CD4-positive, alpha-beta T cell treated with Interferon gamma for 1 hour (primary cell): ENCODE measurements at regions not wholly inside any gene's neighbourhood (a gene's known extent, or its start where the extent isn't known, plus 50 kb on each side); places are given as distances from the start of the nearest gene placed in this dataset.

Source experiments
- DNase-seq: peaks from one replicate; pipeline ENCODE4 v3.0.0-alpha.2; 2020

DNA sequence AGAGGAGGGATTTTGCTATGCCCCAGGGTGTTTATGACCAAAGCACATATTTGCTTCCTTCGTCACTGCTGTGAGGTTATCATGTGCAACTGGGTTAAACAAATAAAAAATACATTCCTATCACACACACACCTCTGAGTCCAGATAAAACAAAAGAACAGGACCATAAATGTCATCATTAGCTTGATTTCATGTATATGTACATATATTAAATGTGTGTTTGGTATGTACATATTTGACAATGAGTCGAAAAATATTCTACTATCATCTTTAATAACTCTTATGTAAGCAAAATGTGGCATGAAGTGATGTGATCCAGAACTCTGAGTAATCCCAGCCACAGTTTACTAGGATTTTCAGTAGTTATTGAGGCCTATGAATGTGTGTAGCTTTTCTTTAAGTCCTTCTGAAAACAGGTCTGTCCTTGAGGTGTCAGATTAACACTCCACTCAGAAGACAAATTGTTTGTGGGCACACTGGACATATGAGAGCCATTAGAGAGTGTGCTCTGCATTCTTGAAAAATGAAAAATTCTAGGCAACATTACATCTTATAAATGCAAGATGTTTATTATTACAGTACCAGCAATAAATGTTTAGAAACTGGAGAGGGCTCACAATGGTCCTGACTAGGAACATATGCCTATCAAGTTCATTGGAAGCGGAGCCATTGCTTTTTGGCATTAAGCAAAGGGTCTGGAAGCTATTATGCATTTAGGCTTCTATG is 335.1 kb upstream of the SEMA3A start:
- no peak for DNase-seq

DNA sequence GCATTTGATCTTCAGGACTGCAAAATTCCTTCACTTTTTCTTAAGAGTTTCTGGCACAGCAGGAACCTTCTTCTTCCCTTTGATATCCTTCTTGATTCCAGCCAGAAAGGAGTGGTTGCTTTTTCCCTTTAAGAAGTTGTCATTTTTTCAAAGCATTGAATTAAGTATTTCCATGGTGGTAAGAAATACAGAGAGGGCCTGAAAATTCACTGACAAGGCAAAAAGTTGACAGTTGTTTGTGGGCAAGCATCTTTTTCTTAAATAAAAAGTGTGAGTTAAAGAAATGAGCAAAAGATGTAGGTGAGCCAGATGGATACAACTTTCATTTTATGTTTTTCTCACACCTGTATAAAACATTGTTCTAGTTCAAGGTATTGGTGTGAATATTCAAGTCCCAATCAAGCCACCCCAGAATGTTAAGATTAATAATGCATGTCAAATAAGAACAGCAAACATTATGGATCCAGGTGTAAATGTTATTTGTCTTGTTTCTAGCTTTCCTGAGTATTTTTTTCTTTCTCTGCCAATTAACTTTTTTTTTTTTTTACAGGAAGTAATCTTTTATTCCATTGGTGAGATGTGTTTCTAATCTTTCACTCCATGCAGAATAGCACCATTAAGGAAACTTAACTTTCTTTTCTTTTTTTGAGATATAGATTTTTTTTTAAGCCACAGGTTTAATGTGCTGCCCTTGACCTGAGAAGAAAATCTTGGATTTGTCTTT is 334.3 kb upstream of the SEMA3A start:
- DNase-seq: no peak

DNA sequence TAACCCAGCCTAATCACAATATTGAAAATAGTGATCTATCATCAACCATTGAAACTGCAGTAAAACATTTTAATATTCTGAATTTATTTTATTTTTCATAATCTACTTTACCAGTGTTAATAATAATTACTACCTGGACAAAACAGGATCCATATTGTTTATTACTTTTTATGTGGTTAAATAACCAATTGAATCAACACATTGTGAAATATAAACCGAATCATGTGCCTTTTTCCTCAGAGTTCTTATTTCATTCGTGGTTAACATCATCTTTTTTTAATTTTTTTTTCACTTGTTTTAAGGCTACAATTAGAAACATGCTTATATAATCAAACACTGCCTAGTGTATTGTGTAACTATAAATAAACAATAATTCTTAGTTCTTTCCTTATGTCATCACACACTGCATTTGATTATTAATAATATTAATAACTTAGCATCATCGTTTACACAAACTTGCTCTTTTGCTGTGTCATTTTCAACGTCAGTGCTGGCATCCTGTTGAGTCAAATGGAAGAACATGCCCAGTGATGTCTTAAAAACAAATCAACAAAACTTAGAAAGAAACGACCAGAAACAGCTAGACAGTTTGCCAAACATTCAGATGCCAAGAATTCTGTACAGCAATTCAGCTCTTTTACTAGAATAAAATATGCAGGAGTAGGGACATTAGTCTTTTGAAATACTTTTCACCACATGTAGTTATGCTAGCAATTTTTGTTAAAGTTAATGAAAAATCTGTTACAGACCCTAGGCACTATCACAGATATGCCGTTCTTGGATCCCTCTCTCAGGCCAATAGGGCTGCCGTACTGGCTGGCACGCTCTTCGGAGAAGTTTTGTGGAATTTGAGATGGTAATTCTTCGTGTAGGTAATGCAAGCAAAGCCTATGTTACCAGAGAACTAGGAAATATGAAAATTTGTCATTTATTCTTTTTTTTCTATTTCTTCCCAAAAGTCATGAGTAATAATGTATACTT is 330.4 kb upstream of the SEMA3A start:
- DNase-seq: no peak

DNA sequence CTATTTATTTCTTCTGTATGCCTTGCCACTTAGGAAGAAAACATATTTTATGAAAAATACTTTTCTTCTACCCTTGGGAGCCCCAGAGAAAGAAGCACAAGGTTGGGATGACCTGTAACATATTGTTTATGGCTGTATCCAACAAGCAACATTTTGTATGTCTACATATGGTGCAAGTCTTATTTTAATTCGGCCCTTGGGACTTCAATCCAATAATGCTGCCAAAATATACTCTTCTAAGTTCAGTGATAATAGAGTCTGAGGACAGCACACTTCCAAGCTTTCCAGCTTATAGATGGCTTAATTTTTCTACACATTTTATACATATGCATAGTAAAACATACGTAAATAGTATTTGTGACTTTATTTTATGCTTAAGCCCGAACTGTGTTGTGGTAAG is 318.5 kb upstream of the SEMA3A start:
- DNase-seq: no peak

DNA sequence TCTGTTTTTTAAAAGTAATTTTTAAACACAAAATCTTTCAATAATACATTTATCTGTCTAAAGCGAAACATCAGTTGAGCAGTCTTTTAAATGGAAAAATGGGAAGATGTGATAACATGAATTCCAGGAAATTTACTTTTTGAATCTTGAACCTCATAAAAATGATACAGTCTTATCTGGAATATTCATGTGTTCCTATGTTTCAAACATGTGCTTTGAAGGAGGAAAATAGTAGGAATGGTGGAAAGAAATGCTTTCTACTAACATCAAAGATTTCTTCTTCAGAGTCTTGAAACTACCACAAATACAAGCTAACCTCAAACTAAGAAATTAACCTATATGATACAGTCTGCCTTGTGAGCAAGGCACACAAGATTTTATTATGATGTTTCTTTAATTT is 317.5 kb upstream of the SEMA3A start:
- DNase-seq: no peak

DNA sequence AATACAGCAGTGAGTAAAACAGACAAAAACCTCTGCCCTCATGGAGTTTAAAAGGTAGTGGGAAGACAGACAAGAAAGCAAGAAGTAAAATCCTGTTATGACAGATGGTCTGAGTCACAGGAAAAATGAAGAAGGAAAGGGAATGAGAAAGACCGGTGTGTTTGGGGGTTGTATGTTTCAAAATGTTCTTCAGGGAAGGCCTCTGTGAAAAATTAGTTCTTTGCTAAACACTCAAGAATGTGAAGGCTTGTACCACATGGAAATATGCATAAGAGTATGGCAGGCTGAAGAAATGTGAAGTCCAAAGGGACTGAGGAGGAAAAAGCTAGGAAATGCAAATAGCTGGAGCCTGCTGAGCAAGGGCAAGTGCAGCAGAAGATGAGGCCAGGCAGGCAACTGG is 315.9 kb upstream of the SEMA3A start:
- DNase-seq: no peak

DNA sequence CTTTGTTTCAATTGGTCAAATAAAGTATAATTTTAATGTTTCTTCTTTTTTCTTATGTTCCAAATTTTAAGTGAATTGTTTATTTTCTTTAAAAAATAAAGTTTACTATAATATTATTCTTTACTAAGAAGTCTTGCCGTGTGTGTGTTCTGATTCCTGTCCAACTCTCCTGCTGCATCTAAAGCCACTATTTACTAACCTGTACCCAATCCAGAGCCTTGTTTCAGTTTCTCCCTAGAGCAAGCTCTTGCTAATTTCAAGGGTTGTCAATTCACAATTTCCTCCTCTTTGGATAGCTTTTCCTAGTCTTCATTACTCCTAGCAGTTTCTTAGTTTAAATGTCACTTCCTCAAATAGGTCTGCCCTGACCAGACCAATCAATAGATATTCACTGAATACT is 314.9 kb upstream of the SEMA3A start:
- no peak for DNase-seq

DNA sequence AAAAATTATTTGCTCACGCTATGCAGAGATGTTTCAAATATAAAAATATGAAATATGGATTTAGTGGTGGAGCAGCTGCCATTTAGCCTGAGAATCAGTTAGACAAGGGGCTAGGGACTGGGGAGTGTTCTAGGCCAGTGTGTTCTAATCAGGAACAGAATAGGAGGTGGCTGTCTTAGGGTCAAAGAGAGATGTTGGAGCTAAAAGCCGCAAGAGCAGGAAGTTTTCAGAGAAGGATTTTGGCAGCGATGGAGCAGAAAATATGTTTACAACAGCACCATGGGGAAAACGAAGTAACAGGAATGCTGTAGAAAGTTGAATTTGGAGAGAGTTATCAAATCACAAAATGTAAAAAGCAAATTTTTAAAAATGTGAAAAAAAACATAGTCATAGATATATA is 314.0 kb upstream of the SEMA3A start:
- no peak for DNase-seq

DNA sequence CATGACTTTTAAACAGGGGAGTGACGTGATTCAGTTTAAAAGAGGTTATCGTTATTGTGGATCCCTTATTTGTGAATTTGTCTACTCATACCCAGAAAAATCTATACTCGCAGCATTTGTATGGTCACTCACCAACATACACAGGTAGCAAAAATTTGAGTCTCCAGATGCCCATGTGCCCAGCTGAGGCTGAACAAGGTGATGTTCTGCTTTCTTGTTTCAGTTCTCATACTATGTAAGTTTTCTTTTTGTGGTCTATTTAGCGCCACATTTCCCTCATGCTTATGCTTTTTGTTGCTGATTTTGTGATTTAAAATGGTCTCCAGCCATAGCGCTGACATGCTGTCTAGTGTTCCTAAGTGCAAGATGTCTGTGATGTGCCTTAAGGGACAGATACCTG is 312.9 kb upstream of the SEMA3A start:
- DNase-seq: no peak

DNA sequence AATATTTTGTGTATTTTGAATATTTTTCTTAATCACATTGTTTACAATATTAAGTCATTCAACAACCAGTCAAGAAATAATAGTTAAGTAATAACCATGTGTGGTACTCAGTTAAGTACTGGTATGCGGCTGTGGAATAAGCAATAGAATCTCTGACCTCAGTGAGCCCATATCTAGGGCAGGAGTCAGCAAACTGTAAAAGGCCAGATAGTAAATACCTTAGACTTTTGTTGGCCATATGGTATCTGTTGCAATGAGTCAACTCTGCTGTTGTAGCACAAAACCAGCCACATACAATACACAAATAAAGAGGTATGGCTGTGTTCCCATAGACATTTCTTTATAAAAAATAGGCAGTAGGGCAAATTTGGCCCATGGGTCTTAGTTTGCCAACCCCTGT is 311.6 kb upstream of the SEMA3A start:
- no peak for DNase-seq

DNA sequence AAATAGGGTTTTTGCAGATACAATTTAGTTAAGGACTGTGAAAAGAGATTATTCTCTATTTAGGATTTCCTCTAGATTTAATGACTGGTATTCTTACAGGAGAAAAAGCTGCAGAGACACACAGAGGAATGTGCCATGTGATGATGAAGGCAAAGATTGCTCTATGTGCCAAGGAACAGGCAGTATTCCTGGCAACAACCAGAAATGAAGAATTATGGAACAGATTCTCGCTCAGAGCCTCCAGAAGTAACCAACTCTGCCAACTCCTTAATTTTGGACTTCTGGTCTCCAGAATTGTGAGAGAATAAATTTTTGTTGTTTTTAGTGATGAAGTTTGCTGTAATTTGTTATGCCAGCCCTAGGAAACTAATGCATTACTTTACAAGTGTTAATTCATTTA is 307.6 kb upstream of the SEMA3A start:
- DNase-seq: no peak

DNA sequence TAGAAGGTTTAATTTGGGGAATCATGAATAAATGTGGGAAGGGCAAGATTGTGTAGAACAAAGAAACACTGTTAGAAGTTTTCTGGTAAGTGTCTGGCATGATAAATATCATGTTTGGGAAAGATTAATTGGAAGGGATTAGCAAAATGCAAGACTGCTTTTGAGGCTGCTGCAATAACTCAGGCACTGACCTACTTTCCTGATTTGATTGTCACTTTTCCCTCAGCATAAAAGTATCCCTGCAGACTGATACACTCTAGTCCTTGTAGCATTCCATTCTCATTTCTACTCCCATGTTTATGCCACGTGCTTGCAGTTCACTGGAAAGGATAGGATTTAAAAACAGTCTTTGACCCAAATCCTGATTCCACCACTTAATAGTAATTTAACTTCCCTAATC is 303.3 kb upstream of the SEMA3A start:
- DNase-seq: no peak

DNA sequence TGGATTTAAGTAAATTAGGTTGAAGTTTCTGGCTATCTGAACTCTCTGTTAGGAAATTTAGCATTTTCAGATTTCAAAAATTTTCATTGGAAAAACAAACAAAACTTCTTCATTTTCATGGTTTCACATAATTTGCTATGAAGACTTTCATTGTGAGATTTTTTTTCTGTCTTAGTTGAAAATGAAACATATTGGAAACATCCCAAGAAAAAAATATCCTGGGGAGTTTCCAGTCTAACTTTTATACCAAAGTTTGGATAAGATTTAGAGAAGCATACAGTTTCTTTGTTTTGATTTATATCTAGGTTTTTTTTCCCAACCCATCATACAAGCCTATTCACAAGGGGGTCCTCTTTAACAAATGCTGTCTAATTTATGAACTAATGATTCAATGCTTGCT is 300.5 kb upstream of the SEMA3A start:
- DNase-seq: no peak

DNA sequence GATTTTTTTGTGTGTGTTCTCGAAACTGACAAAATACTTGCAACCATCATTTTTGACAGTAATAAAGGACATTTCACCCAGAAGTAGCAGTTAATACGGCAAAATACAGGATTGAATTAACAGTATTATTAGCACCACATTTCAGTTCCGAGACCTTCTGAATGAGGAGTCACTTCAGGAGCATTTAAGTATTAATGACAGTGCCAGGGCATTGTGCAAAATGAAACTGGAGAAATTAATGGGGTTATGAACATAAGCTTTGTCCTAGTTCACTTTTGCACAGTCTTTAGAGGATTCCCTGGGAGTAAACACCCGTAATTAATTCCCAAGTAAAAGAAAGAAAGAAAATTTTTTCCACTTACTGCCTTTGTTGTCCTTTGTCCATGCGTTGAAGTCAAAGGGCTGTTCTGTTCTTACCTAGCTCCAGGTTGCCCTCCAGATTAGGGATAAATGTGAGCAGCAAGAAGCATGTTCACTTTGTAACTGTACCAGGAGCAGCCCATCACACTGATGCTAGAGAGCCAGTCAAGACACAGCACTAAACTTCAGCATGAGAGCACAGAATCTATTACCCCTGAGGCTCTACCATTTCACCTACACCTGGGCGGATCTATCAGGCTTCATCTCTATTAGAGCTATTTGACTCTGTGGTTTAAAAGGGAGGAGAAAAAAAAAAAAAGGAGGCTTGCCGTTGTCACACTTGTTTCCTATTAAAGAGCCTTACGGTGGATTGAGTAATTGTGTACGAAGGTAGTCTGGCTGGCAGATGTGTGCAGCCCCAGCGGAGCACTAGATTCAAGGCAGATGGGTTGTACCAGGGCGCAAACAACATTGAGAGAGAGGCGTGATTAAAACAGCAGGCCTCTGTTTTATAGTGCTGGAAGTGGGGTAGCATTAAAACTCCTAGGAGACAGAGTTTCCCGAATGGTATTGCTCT is 297.8 kb upstream of the SEMA3A start:
- DNase-seq: no peak

DNA sequence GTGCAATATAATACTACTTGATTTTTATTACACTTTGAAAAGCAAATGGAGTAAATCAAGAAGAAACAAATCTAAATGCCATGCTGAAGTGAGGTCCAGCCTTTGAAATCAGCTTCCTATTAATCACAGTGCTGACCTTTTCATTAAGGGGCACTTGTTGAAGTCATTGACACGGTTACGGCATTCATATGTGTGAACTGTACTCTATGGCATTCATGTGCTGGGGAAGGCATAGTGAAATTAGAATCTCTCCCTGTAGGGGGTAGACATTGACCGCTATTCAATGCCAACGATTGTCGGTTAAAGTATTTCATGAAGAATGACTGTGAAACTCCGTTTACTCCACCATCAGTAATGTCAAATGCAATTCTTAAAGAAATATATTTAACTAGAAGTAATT is 296.1 kb upstream of the SEMA3A start:
- no peak for DNase-seq

DNA sequence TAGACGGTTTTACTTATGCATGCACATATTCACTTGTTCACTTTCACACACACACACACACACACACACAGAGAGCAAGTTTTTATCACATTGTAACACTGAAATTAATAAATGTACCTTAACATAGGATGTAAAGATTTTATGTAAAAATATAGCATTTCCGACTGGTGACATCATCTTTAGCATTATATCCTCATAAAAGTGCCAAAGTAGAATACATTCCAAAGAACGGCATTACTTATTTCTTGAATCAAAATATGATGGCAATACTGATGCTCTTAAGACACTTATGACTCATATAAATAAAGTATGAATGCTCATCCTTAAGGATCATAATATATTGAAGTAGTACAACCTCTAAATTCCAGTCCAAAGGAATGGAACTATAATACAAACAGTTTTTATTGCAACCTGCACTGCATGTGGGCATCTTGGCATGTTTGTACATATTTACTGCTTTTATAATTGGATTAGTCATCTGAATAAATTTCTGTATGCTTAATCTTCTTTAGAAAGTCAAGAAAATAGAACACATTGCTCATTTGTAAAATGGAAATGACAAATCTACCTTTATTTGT is 290.0 kb upstream of the SEMA3A start:
- DNase-seq: no peak

DNA sequence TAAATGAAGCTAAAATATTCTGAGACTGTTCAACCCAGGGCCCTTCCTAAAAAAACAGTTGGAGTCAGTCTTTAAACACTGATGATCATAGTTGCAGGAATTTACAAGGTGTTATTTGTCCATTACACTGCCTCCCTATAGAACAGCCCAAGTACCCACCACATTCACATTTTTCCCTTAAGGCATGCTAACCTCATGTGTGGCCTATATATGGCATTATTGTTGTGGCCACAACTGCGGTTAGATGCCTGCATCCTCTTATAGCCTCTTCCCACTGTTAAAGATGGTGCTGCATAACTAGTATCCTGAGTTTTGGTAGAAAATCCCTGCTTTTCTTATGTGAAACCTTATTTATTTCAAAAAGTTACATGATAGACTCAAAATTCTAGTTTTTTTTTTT is 287.9 kb upstream of the SEMA3A start:
- DNase-seq: no peak

DNA sequence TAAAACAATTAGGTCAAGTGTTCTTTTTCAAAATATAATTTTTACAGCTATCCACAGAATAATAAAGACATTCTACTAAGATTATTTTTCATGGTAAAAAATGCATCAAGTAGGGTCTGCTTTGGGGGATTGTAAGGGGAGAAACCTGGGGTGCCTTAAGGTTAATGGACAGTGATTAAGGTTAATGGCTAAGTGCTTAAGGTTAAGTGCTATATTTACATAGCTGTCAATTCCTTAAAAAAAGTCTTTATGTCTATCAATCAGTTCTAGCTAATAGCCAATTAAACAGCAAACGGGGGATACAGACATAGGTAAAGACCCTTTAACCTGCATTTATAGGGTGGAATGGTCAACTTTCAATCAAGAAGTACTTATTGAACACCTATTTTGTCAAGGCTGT is 284.5 kb upstream of the SEMA3A start:
- DNase-seq: no peak

DNA sequence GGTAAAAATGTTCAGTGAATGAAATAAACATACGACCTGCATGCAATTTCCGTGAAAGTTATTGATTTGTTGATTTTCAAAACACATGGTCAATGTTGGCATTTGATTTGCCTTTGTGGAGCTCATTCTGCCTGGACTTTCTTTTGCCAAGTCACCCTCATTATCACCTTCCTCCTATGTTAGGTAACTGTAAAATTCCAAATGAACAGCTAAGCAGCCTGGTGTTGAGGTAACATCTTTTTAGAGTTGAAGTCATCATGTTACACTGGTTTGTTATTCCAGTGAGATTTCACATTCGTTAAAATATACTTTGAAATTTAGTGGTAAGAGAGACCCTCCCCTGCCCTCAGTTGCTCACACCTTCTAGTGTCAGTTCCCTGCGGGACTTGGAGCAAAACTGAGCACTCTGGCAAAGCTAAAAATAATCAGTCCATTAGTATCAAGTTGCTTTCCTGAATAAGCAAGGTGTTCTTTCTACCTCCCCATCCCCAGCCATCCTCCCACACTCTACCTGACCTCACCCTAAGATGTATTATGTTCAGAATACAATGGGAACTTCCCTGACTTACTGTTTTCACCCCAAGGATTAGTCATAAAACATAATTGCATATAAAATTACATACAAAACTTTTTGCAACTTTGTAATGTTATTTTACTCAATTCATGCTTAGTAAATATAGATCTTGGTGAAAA is 283.3 kb upstream of the SEMA3A start:
- no peak for DNase-seq

DNA sequence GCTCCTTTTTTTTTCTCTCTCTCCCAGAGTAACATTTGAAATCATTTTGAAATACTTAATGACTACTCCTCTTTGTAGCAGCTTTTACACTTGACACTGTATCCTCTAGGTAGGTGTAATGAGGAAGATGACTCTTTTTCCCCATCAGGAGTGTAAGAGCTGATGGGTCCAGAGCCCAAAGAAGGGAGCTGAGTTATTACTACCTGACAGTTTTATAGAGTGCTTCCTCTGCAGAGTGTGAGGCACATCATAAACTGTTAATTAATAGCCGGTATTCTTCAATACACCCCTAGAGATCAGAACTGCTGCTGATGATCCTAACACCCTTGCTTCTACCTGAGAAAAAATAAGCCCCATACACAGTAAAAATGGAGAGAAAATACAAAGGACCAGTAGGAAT is 279.8 kb upstream of the SEMA3A start:
- no peak for DNase-seq

DNA sequence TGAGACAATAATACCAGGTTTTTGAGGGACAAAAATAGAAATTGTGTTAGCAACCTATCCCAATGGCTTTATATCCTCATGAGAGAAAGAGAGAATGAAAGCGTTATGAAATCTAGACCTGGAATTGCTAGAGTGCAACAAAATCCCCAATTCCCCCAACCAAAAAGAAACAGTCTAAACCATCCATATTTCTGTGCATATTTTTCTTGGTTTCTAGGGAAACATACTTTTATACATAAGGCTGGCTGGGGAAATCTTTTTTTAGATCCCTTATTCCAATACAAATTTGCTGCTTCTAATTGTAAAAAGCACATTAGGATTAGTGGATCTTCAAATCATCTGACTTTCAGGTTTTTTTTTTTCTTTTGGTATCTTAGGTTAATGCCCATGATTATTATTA is 277.0 kb upstream of the SEMA3A start:
- DNase-seq: no peak

DNA sequence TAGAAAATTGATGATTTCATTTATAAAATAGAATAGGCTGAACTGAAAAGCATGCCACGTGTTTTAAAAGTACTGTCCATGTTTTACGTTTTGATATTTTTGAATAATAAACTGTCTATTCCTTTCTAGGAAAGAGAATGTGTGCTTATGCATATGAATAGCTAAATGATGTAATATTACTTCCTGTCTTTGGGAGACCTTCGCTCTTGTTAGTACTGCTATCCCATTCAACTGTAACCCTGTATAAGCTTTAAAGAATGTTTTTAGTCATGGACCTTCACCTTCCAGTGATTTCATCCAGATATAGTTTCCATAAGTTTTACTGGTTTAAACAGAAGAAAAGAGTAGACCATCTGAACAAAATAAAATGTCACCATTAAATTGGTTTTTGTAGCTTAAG is 274.4 kb upstream of the SEMA3A start:
- DNase-seq: no peak
